ENCODE measurements at regions not wholly inside any gene's neighbourhood (a gene's known extent, or its start where the extent isn't known, plus 50 kb on each side); places are given as distances from the start of the nearest gene placed in this dataset.

- no peak for DNase-seq
These were observed 202.1 kb downstream of the KLF12 start for GRCh38 chr13:73932091-73932490.

- DNase-seq = no peak
These were observed 204.8 kb downstream of the KLF12 start for GRCh38 chr13:73929287-73929932.

GRCh38 chr13:73924607-73925006 lies 209.6 kb downstream of the KLF12 start:
- DNase-seq = no peak

GRCh38 chr13:73922493-73923393 lies 211.5 kb downstream of the KLF12 start:
- DNase-seq = no peak

GRCh38 chr13:73918691-73919090 lies 215.5 kb downstream of the KLF12 start:
- DNase-seq = no peak

GRCh38 chr13:73913751-73914518 lies 220.3 kb downstream of the KLF12 start:
- DNase-seq = no peak

GRCh38 chr13:73913079-73913740 lies 221.0 kb downstream of the KLF12 start:
- no peak for DNase-seq

- DNase-seq = no peak
These were observed 222.8 kb downstream of the KLF12 start for GRCh38 chr13:73911361-73911760.

- DNase-seq = no peak
These were observed 223.5 kb downstream of the KLF12 start for GRCh38 chr13:73910733-73911132.

GRCh38 chr13:73908809-73909208 lies 225.4 kb downstream of the KLF12 start:
- DNase-seq = no peak

- no peak for DNase-seq
These were observed 229.6 kb downstream of the KLF12 start for GRCh38 chr13:73904625-73905024.

- no peak for DNase-seq
These were observed 230.6 kb downstream of the KLF12 start for GRCh38 chr13:73903561-73903960.

- DNase-seq = no peak
These were observed 231.4 kb downstream of the KLF12 start for GRCh38 chr13:73902847-73903246.

GRCh38 chr13:73902296-73902695 lies 231.9 kb downstream of the KLF12 start:
- DNase-seq = no peak

GRCh38 chr13:73901324-73902068 lies 232.7 kb downstream of the KLF12 start:
- no peak for DNase-seq

- no peak for DNase-seq
These were observed 233.6 kb downstream of the KLF12 start for GRCh38 chr13:73900591-73900990.

GRCh38 chr13:73898899-73899298 lies 235.3 kb downstream of the KLF12 start:
- DNase-seq = no peak

- DNase-seq = no peak
These were observed 235.9 kb downstream of the KLF12 start for GRCh38 chr13:73898276-73898675.

- DNase-seq = no peak
These were observed 239.1 kb downstream of the KLF12 start for GRCh38 chr13:73894995-73895571.

- DNase-seq = no peak
These were observed 240.4 kb downstream of the KLF12 start for GRCh38 chr13:73893833-73894232.

- DNase-seq = no peak
These were observed 242.4 kb downstream of the KLF12 start for GRCh38 chr13:73891805-73892204.

GRCh38 chr13:73883162-73883561 lies 251.0 kb downstream of the KLF12 start:
- DNase-seq = no peak
